H1 (cell line): ENCODE measurements at regions not wholly inside any gene's neighbourhood (a gene's known extent, or its start where the extent isn't known, plus 50 kb on each side); places are given as distances from the start of the nearest gene placed in this dataset.
A peak's percentile ranks its signal among the peaks of the same experiment; 100 is the strongest.

Experiments used
- CTCF ChIA-PET: fragments of 300-600 bp; sonication (Branson Sonifier 250); formaldehyde crosslinking; loops from one replicate; lab custom pipeline; 2021; ENCODE audit not compliant: partially characterized antibody; lab: Charles Lee
- POLR2A ChIA-PET: fragments of 300-600 bp; sonication (Branson Sonifier 250); formaldehyde crosslinking; loops from one replicate; lab custom pipeline; 2021; ENCODE audit warnings: inconsistent platforms; ENCODE audit not compliant: partially characterized antibody; lab: Charles Lee
- DNase-seq, 2 experiments: peaks; one replicate each; pipeline versions ENCODE4 v3.0.0 to v3.0.0-alpha.2; 2010 to 2022; ENCODE audit warnings: low spot score in 2 of 2, low read depth in 1 of 2, mixed read lengths in 1 of 2
- FAIRE-seq: peaks from 2 replicates; lab custom pipeline; 2011; peaks lifted over from hg19 to GRCh38; lab: Jason Lieb, UNC
- H2AFZ ChIP-seq: 2 replicates; pipeline ENCODE4 v1.8.1; 2012; ENCODE audit warnings: low read length, inconsistent platforms
- H2AK5ac ChIP-seq: 2 replicates; pipeline ENCODE4 v1.6.1; 2013; ENCODE audit warnings: low read depth, low read length
- H2BK120ac ChIP-seq: replicated peaks from 2 replicates; pipeline ENCODE3; 2013; ENCODE audit warnings: low read depth, low read length, inconsistent platforms
- H2BK12ac ChIP-seq: 2 replicates; pipeline ENCODE4 v1.6.1; 2013; ENCODE audit warnings: low read depth, low read length
- H2BK15ac ChIP-seq: 2 replicates; pipeline ENCODE4 v1.6.1; 2013; ENCODE audit warnings: low read length
- H2BK20ac ChIP-seq: 2 replicates; pipeline ENCODE4 v1.6.1; 2013; ENCODE audit warnings: low read length
- H2BK5ac ChIP-seq: 2 replicates; pipeline ENCODE4 v1.6.1; 2013; ENCODE audit warnings: low read depth, low read length
- H3K14ac ChIP-seq: 2 replicates; pipeline ENCODE4 v1.6.1; 2013; ENCODE audit warnings: inconsistent platforms; ENCODE audit not compliant: insufficient read length
- H3K18ac ChIP-seq: 2 replicates; pipeline ENCODE4 v1.6.1; 2013; ENCODE audit warnings: low read length; ENCODE audit errors: extremely low read depth
- H3K23ac ChIP-seq: 2 replicates; pipeline ENCODE4 v1.6.1; 2013; ENCODE audit warnings: inconsistent platforms; ENCODE audit not compliant: insufficient read length
- H3K23me2 ChIP-seq: 2 replicates; pipeline ENCODE4 v1.6.1; 2013; ENCODE audit warnings: low read depth, low read length
- H3K27ac ChIP-seq: 2 replicates; pipeline ENCODE4 v1.6.1; 2011; ENCODE audit warnings: low read depth, low read length, inconsistent platforms
- H3K27me3 ChIP-seq, 4 experiments: replicated peaks in 1 of 4; 1 replicate in 1 of 4; 2 replicates in 3 of 4; pipeline versions ENCODE4 v1.6.1 to v1.8.1; 2011 to 2013; ENCODE audit warnings: low read length in 3 of 4, mild to moderate bottlenecking in 3 of 4, inconsistent platforms in 2 of 4, mixed read lengths in 2 of 4, moderate library complexity in 1 of 4; ENCODE audit not compliant: control insufficient read depth in 3 of 4, insufficient read depth in 3 of 4; ENCODE audit errors: extremely low read depth in 1 of 4
- H3K36me3 ChIP-seq, 4 experiments: 2 replicates each; pipeline versions ENCODE4 v1.6.1 to v1.8.1; 2011 to 2013; ENCODE audit warnings: mild to moderate bottlenecking in 4 of 4, low read length in 3 of 4, moderate library complexity in 2 of 4, control low read depth in 1 of 4, inconsistent platforms in 1 of 4; ENCODE audit not compliant: insufficient read depth in 4 of 4, control insufficient read depth in 2 of 4
- H3K4ac ChIP-seq: replicated peaks from 2 replicates; pipeline ENCODE3; 2013; ENCODE audit warnings: low read length, low read depth, mixed read lengths, inconsistent platforms; ENCODE audit not compliant: insufficient read length
- H3K4me1 ChIP-seq, 4 experiments: replicated peaks in 1 of 4; 1 replicate in 1 of 4; 2 replicates in 3 of 4; pipeline versions ENCODE4 v1.6.1 to v1.8.1; 2011 to 2013; ENCODE audit warnings: low read length in 3 of 4, inconsistent platforms in 2 of 4, mixed read lengths in 1 of 4; ENCODE audit not compliant: insufficient read depth in 4 of 4, control insufficient read depth in 3 of 4
- H3K4me2 ChIP-seq, 2 experiments: 2 replicates each; pipeline versions ENCODE4 v1.6.1 to v1.8.1; 2011 to 2013; ENCODE audit warnings: low read depth in 2 of 2, low read length in 2 of 2, control low read depth in 1 of 2, inconsistent platforms in 1 of 2, mild to moderate bottlenecking in 1 of 2; ENCODE audit not compliant: insufficient read depth in 1 of 2
- H3K4me3 ChIP-seq, 4 experiments: fragments of 200-600, 300-600 bp in 1 of 4; sonication (generic), shearing (Covaris generic), sonication (Bioruptor Twin) in 1 of 4; 2 replicates each; pipeline versions ENCODE4 v1.5.1 to v1.8.1; 2011 to 2016; ENCODE audit warnings: low read length in 4 of 4, low read depth in 3 of 4, control low read depth in 2 of 4, inconsistent platforms in 2 of 4, mild to moderate bottlenecking in 2 of 4, mixed read lengths in 1 of 4, moderate library complexity in 1 of 4; ENCODE audit not compliant: insufficient read depth in 2 of 4; ENCODE audit errors: extremely low read depth in 1 of 4
- H3K56ac ChIP-seq: replicated peaks from 2 replicates; pipeline ENCODE3; 2013; ENCODE audit warnings: low read depth, mild to moderate bottlenecking, mixed read lengths, low read length, inconsistent platforms; ENCODE audit not compliant: insufficient read length
- H3K79me1 ChIP-seq: 2 replicates; pipeline ENCODE4 v1.6.1; 2013; ENCODE audit warnings: low read depth, low read length, control low read depth
- H3K79me2 ChIP-seq, 2 experiments: 2 replicates each; pipeline versions ENCODE4 v1.6.1 to v1.8.1; 2012 to 2013; ENCODE audit warnings: low read length in 2 of 2, mild to moderate bottlenecking in 2 of 2, inconsistent platforms in 1 of 2; ENCODE audit not compliant: insufficient read depth in 2 of 2, control insufficient read depth in 1 of 2
- H3K9ac ChIP-seq, 4 experiments: replicated peaks in 1 of 4; 1 replicate in 1 of 4; 2 replicates in 3 of 4; pipeline versions ENCODE4 v1.6.1 to v1.8.1; 2011 to 2013; ENCODE audit warnings: low read depth in 3 of 4, low read length in 3 of 4, control low read depth in 2 of 4, mild to moderate bottlenecking in 2 of 4, moderate library complexity in 2 of 4, inconsistent platforms in 1 of 4; ENCODE audit errors: extremely low read depth in 1 of 4
- H3K9me3 ChIP-seq, 2 experiments: 2 replicates each; pipeline versions ENCODE4 v1.6.1 to v1.8.1; 2012 to 2013; ENCODE audit warnings: mild to moderate bottlenecking in 2 of 2, moderate library complexity in 2 of 2, control low read depth in 1 of 2, inconsistent platforms in 1 of 2, low read depth in 1 of 2, low read length in 1 of 2, mixed read lengths in 1 of 2; ENCODE audit not compliant: insufficient read depth in 2 of 2
- H4K20me1 ChIP-seq, 2 experiments: replicated peaks in 1 of 2; 2 replicates each; pipeline versions ENCODE3 to v1.8.1; 2011 to 2013; ENCODE audit warnings: inconsistent platforms in 2 of 2, low read length in 2 of 2, mild to moderate bottlenecking in 1 of 2; ENCODE audit not compliant: insufficient read depth in 2 of 2, control insufficient read depth in 1 of 2
- H4K5ac ChIP-seq: 2 replicates; pipeline ENCODE4 v1.6.1; 2013; ENCODE audit warnings: low read length, low read depth, mixed read lengths, inconsistent platforms; ENCODE audit not compliant: insufficient read length
- H4K8ac ChIP-seq: 2 replicates; pipeline ENCODE4 v1.8.0; 2013; ENCODE audit warnings: mild to moderate bottlenecking, moderate library complexity, low read length, inconsistent platforms; ENCODE audit not compliant: insufficient read depth; ENCODE audit errors: extremely low read depth
- H4K91ac ChIP-seq: replicated peaks from 2 replicates; pipeline ENCODE3; 2013; ENCODE audit warnings: low read length, mixed read lengths, inconsistent platforms; ENCODE audit not compliant: insufficient read length
- EGR1 ChIP-seq: IDR thresholded peaks from 2 replicates; pipeline ENCODE4 v1.6.1; 2011; ENCODE audit warnings: low read depth, low read length, borderline replicate concordance
- NANOG ChIP-seq: IDR thresholded peaks from 2 replicates; pipeline ENCODE4 v1.6.1; 2011; ENCODE audit warnings: low read length, low read depth, mild to moderate bottlenecking, inconsistent platforms; ENCODE audit not compliant: insufficient read depth, poor library complexity, severe bottlenecking
- POU5F1 ChIP-seq: IDR thresholded peaks from 2 replicates; pipeline ENCODE4 v1.6.1; 2011; ENCODE audit warnings: low read depth, mild to moderate bottlenecking, low read length, moderate library complexity
- RXRA ChIP-seq: IDR thresholded peaks from 2 replicates; pipeline ENCODE4 v1.6.1; 2011; ENCODE audit warnings: low read depth, mild to moderate bottlenecking, low read length, moderate library complexity; ENCODE audit not compliant: insufficient read depth
- SIX5 ChIP-seq: IDR thresholded peaks from 2 replicates; pipeline ENCODE4 v1.6.1; 2011; ENCODE audit warnings: mild to moderate bottlenecking, low read depth, low read length
- WGBS, 2 experiments: shearing (Covaris generic) in 1 of 2; methylation state at CpG; one replicate each; pipeline versions ENCODE4 v1.1.6 to v1.1.7; 2013 to 2015; ENCODE audit warnings: low lambda C conversion rate in 2 of 2, mixed read lengths in 2 of 2, inconsistent platforms in 1 of 2, low coverage in 1 of 2, missing lambda C conversion rate in 1 of 2; ENCODE audit not compliant: insufficient replicate concordance in 2 of 2, insufficient coverage in 1 of 2, insufficient read length in 1 of 2; ENCODE audit errors: extremely low coverage in 1 of 2, missing lambda C conversion rate in 1 of 2; 5-methylcytosine and 5-hydroxymethylcytosine counted together
- TF ChIP-seq, protein P1 (sequence below): IDR thresholded peaks from 2 replicates; pipeline ENCODE4 v1.6.1; 2012; ENCODE audit warnings: low read length, inconsistent platforms

DNA sequence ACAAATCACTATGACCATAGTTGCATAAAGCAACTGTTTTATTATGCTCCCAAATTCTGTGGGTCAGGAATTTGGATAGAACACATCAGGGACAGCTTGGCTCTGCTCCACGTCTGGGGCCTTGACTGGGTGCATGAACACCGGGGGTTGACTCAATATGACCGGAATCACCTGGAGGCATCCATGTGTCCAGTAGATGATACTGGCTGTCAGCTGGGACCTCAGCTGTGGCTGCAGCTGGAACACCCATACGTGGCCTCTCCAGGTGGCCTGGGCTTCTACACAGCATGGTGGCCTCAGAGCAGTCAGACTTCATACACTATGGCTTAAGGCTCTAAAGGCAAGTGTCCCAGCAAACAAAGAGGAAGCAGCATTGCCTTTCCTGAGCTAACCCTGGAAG is 113.4 kb downstream of the NRN1 start:
- no peak overlapping the region for H4K8ac ChIP-seq
- H2AK5ac ChIP-seq = 0 out of 2 replicates have a peak overlapping the region, but pooled peaks have one; percentile 46
- H3K27me3 ChIP-seq = peaks cover 0 to 3% (median 1%) of the 10 kb centered on the region in 4 experiments; a peak in 2 of 7 replicates
- TF ChIP-seq, protein P1, sequence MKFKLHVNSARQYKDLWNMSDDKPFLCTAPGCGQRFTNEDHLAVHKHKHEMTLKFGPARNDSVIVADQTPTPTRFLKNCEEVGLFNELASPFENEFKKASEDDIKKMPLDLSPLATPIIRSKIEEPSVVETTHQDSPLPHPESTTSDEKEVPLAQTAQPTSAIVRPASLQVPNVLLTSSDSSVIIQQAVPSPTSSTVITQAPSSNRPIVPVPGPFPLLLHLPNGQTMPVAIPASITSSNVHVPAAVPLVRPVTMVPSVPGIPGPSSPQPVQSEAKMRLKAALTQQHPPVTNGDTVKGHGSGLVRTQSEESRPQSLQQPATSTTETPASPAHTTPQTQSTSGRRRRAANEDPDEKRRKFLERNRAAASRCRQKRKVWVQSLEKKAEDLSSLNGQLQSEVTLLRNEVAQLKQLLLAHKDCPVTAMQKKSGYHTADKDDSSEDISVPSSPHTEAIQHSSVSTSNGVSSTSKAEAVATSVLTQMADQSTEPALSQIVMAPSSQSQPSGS = no peak
- TF ChIP-seq SIX5 (no peak), NANOG (no peak), EGR1 (no peak), RXRA (no peak), POU5F1 (no peak)
- H4K20me1 ChIP-seq = no peaks in the 10 kb centered on the region
- H2BK12ac ChIP-seq = 0 out of 2 replicates have a peak overlapping the region, but pooled peaks have one; percentile 7
- no peak overlapping the region for H3K4me3 ChIP-seq
- no peaks in the 10 kb centered on the region for H3K36me3 ChIP-seq
- DNase-seq (no peak), FAIRE-seq (no peak)
- H3K79me2 ChIP-seq = no peaks in the 10 kb centered on the region; a peak in 1 of 4 replicates
- no peak overlapping the region for H3K23ac ChIP-seq
- no peak overlapping the region for H3K4ac ChIP-seq
- H3K56ac ChIP-seq = no peak overlapping the region
- H3K9me3 ChIP-seq = peaks cover 2 to 4% of the 10 kb centered on the region in 2 experiments; a peak in 2 of 4 replicates
- no peak overlapping the region for H2BK120ac ChIP-seq
- no peak overlapping the region for H2AFZ ChIP-seq
- no peak overlapping the region for H3K27ac ChIP-seq
- CTCF ChIA-PET = no interaction called here
- H3K79me1 ChIP-seq = no peaks in the 10 kb centered on the region
- no peak overlapping the region for H2BK20ac ChIP-seq
- H2BK15ac ChIP-seq = no peak overlapping the region
- H4K91ac ChIP-seq = no peak overlapping the region
- H3K4me1 ChIP-seq = no peaks in the 10 kb centered on the region; a peak in 1 of 7 replicates
- no peak overlapping the region for H3K9ac ChIP-seq
- H3K14ac ChIP-seq = no peak overlapping the region
- POLR2A ChIA-PET = no interaction called here
- no peak overlapping the region for H2BK5ac ChIP-seq
- 95% methylated on average over 4 of the region's 4 CpGs; no CpG with 5 or more reads in 1 of the 2 experiments for WGBS, 2 experiments
- no peaks in the 10 kb centered on the region for H3K23me2 ChIP-seq
- no peak overlapping the region for H3K18ac ChIP-seq
- H4K5ac ChIP-seq = no peak overlapping the region
- H3K4me2 ChIP-seq = no peak overlapping the region; a peak in 1 of 4 replicates
